Activated naive CD4-positive, alpha-beta T cell (primary cell): ENCODE measurements at regions not wholly inside any gene's neighbourhood (a gene's known extent, or its start where the extent isn't known, plus 50 kb on each side); places are given as distances from the start of the nearest gene placed in this dataset.
"Not testable (repeated sequence)": the region's sequence is repeated elsewhere in the genome, so short reads cannot be mapped to it uniquely, and the experiment has no call there.

Experiments used
- DNase-seq, 4 experiments: peaks; one replicate each; lab custom pipeline; 2025; lab: John Stamatoyannopoulos, UW

GRCh38 chr6:16823718-16824352, 62.6 kb upstream of the ATXN1 start:
- DNase-seq = no peak

GRCh38 chr6:16822975-16823717, 61.9 kb upstream of the ATXN1 start:
- no peak for DNase-seq

DNA sequence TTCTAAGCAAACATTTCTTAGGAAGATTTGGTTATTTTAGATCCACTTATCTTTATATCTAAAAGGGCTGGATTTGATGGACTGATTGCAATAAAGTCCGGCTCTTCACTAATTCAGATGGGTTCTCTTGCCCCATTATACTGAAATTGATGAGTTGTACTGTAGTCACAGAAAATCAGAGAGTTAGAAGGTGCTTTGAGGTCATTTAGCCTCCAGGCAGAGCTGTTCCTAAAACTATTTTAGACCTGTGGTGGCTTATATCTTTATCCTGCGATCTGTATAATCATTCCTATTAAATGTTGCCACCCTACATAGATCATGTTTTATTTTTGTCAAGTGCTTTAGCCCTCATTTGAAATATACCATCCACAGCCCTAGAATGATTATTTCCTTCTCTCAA, 61.3 kb upstream of the ATXN1 start:
- DNase-seq = no peak

DNA sequence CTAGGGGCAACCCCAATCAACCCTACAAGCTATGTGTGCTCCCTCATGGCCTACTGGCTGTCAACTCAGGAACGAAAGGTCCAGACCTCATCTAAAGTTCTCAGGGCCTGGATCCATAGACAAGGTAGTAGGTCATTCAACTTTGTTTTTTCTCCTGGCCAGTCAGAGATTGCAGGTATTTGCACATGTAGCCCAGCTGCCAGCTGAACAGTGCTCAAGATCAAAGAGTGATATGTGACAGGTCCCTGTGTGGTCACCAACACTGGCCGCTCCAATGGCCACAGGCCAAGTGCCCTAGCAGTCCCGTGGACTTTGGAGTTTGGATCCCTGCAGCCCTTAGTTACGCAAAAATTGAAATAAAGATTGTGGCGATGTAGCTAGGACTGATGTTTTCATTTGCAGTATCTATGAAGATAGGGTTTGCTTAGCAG, 60.6 kb upstream of the ATXN1 start:
- no peak for DNase-seq

DNA sequence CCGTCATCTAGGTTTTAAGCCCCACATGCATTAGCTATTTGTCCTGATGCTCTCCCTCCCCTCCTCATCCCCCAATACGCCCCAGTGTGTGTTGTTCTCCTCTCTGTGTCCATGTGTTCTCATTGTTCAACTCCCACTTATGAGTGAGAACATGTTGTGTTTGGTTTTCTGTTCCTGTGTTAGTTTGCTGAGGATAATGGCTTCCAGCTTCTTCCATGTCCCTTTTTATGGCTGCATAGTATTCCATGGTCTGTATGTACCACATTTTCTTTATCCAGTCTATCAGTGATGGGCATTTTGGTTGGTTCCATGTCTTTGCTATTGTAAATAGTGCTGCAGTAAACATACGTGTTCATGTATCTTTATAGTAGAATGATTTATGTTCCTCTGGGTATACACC, 59.0 kb upstream of the ATXN1 start:
- not testable (repeated sequence) for DNase-seq

DNA sequence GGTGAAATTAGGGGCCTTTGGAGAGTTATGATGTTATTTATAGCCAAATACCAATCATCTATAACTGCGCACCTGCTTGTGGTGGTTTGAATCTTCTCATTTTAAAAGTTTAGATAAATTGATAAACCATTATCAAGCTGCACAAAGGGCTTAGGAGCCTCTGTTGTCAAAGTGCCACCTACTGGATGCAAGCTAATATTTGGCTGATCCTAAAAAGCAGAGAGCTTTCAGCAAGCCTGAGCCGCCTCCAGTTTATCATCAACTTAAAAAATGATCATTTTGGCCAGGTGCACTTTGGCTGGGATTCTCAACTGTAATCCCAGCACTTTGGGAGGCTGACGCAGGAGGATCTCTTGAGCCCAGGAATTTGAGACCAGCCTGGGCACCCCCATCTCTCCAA, 58.5 kb upstream of the ATXN1 start:
- no peak for DNase-seq

GRCh38 chr6:16818992-16819626, 57.8 kb upstream of the ATXN1 start:
- DNase-seq = no peak

DNA sequence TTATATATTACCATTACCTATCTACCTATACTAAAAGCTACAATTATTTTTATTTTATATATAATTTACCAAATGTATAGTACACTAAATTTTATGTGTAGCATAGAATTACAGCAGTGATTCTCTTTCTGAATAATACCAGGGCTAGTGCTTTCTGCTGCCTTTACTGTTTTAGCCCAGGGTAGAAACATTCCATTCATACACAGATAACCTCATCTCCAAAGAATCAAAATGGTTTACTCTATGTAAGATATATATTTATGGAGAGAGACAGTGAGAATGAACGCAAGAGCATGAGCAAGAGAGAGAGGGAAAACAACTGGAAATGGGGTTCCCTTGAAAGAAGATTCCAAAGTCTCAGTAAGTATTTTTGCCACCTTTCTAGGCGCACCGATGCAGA, 56.3 kb upstream of the ATXN1 start:
- DNase-seq = no peak

DNA sequence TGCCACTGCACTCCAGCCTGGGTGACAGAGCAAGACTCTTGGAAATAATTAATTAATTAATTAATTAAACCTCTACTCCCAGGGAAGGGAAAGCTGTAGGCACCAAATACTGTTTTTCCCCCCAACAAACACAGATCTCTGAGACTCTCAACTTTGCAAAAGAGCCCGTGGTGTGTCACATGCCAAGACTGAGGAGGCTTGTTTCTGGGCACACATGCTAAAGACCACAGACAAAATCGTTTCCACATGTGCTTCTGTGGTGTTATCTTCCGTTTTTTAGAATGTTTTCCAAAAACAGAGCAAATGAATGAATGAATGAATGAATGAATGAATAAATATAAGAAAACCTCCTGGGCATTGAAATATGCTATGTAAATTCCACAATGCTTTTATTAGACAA, 55.6 kb upstream of the ATXN1 start:
- DNase-seq = no peak

- no peak for DNase-seq
These were observed 51.7 kb upstream of the ATXN1 start for GRCh38 chr6:16812993-16813392.

GRCh38 chr6:16811277-16811979, 50.2 kb upstream of the ATXN1 start:
- DNase-seq = no peak
